NCI-H446 (cell line): ENCODE measurements at regions not wholly inside any gene's neighbourhood (a gene's known extent, or its start where the extent isn't known, plus 50 kb on each side); places are given as distances from the start of the nearest gene placed in this dataset.

Experiments used
- DNase-seq, 2 experiments: peaks; one replicate each; lab custom pipeline; 2025; lab: John Stamatoyannopoulos, UW

DNA sequence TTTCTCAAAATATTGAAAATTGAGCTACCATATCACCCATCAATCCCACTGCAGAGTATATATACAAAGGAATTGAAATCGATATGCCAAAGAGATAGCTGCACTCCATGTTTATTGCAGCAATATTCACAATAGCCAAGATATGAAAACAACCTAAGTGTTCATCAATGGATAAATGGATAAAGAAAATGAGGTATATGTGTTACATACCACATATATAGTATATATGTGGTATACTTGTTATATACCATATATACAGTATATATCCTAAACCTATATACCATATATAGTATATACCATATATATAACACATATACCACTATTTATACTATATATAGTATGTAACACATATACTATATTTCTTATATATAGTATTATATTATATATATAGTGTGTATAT lies 313.3 kb downstream of the ZNF608 start:
- no peak for DNase-seq

DNA sequence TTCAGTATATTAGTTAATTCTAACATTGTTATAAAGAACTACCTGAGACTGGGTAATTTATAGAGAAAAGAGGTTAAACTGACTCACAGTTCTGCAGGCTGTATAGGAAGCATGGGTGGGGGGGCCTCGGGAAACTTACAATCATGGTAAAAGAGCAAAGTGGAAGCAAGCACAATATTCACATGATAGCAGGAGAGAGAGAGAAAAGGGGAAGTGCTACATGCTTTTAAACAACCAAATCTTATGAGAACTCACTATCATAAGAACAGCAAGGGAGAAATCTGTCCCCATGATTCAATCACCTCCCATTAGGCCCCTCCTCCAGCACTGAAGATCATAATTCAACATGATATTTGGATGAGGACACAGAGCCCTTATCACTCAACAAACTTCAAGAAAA lies 324.9 kb downstream of the ZNF608 start:
- no peak for DNase-seq

DNA sequence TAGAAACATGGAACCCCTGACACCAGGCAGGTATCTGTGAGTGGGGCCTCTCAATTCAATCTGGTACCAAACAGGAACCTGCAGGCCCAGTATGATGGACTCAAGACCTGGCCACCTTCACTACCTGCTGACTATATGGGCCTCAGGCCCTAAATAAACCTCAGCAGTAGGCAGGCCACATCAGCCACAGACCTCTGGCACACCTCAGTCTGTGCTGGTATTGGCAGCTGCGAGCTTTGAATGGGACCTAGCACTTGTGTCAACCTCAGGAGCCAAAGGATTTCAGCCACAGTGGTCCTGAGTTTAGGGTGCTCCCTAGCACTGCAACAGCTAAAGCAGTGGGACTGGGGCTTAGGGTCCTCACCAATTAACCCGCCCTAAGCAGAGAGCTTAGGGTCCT lies 325.5 kb downstream of the ZNF608 start:
- no peak for DNase-seq

DNA sequence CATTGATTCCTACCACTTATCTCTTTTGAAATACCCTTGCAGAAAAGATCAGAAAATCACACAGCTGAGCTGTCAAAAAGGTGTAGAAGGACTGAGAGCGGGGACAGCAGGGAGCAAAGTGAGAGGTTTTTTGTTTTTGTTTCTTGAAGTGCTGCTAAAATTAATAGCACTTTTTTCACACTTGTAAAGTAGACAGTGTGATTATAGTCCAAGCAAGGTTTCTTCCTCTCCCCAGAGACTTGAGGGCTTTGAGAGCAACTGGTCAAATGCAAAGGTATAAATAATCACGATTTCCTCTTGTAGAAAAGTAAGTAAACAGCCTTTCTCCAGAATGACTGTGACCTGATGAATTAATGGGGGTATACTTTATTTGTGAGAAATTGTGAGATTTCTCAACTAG lies 326.9 kb downstream of the ZNF608 start:
- DNase-seq: no peak

DNA sequence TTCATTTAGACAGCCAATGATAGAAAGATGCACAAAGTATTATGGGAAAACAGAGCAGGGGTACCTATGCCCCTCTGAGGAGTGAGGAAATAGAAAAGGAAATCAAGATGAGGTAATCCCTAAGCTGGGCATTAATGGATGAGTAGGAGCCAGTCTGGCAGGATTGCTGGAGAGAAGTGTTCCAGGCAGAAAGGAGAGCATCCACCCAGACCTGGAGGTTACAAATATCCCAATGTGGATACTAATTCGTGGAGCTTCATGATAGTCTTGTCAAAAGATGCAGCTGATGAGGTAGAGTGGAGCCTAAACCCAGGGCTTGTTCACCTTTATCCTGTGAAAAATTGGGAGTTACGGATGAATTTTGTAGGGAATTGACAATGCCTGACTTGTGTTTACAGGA lies 328.0 kb downstream of the ZNF608 start:
- DNase-seq: no peak

DNA sequence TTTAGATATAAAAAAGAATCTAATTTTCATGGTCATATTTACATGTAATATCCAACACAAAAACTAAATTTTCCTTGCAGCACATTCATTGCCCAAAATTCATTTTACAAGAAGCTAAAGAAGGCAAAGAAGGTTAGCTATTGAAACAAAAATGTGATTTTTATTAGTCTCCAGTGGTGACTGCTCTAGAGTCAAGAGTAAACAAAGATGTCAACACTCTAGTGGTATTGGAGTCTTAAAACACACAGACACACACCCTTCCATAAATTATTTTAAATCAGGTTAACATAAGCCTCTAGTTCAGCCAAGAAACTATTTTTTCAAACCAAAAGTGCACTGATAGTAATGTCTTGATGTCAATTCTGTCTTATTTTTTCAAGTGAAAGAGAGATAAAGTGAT lies 329.2 kb downstream of the ZNF608 start:
- no peak for DNase-seq

DNA sequence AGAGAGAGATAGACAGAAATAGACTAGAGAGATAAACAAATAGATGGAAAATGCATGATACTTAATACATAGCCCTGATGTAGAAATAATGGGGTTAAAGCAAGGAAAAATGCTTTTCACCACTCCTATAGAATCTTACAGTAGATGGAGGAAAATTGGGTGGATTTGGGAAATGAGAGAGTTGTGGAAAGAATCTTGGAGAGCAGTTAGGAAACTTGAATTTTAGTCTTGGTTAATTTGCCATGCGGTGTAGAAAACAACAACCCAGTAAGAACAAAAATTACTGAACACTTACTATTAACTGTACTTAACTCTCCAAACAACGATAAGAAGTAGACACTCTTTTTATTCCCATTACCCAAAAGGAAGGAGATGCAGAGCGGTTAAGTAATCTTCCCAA lies 329.8 kb downstream of the ZNF608 start:
- no peak for DNase-seq

DNA sequence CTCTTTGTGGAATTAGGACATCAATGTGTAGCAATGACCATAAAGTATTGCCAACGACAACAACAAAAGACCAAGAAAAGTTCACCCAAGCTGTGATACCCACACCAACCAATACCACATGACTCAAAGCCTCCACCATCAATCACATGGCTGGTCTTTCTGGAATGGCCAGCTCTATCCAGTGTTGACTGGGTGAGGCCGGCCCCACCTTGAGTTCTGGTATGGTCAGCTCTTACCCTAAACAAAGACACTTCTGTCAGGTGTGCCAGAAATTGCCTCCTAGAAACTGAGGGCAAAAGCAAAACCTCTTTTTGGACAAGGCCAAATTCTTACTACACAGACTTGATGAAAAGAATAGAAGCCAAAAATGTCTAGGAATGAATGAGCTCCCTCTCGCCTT lies 331.5 kb downstream of the ZNF608 start:
- no peak for DNase-seq

DNA sequence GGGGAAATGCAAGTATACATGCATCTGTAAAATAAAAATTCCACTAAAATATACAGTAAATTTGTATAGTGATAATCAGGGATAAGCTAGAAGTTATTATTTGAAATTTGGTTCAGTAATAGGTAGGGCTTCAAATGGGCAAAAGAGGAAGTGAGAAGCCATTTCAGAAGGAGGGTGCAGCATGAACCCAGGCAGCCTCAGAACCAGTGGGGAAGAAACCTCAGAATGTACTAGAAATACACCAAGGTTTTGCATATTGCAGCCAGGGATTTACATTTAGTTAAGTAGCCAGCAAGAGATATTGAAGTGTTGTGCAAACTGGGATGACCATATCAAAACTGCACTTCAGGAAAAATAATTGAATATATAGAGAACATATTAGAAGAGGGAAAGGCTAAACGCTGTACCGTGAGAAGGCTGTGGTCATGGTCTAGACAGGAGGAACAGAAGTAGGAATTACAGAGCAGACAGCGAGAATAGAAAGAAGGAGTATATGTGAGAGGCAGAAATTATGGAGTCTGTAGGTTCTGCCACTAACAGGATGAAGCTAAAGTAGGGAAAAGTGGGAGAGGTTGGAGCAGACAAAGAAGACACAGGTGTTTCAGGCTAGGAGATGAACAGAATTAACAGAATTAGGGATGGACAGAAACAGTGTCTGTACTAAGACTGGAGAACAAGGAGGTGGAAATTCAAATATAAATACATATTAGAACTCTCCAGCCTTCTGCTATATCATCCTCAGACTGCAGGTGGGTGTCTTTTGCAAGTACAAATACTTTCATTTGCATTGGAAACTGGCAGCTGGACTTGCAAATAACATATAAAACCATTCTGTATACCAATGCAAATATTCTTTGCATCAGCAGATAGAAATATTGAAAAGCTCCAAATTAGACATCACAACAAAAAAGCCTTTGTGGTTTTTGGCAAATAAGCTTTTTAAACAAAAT lies 335.6 kb downstream of the ZNF608 start:
- DNase-seq: no peak

DNA sequence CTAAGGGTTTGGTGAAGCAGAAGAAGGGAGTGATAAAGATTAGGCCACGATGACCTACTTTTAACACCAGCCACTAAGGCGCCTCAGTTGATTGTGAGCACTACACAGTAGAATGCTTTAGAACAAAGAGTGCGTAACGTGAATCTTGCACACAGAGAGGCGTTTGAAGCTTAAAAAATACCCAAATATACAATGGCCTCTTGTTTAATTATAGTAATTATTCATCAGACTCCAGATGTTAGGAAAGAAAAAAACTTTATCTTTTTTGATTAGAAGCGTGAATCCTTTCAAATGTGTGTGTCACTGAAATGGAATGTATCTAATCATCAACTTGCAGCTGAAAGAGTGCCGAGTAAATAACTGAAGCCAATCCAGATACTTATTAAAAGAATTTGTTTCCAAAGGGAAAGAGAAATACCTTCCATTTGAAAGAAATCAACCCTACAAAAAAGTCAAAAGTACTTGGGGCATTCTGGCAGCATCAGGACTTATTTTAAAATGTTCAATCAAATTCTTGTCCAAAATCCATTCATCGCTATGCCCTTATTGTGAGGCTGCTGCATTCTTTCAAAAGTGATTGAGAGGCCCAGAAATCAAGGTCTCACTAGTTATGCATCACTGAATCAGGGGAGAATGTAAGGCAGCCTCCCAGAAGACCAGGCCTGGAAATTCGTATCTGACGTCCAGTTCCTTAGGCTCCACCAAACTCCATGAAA lies 337.5 kb downstream of the ZNF608 start:
- DNase-seq: no peak

DNA sequence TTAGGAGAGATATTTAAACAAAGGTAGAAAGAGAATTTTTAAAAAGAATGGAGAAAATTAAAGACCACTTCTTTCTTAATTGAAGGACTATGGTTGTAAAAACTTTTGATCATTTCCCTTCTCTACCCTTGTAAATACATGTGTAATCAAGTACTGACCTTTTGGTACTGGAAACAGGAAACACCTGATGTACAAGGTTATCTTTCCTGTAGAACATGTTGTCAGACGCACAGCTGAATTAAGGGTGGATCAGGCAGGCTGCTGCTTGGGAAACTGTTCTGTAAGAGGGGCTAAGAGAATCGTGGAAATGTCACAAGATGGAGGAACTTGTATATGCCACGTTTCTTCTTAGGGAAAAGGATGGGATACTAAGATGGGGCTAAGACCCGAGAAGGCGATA lies 341.6 kb downstream of the ZNF608 start:
- DNase-seq: no peak

DNA sequence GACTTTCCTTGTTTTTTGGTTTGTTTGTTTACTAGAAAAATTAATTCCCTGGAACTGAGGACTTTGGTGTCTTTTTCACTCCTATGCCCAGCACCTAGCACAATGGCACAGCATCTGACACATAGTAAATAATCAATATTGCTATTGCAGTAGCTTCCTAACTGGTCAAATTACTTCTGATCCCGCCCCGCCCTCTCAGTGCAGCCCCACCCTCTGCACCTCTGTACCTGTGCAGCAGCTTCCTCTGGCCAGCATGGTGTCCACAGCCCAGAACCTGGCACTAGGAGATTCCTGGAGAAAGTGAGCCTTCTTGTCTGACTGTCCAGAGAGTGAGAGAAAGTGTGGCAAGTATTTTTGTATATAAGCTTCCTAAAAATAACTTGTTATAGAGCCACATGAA lies 343.2 kb downstream of the ZNF608 start:
- no peak for DNase-seq

DNA sequence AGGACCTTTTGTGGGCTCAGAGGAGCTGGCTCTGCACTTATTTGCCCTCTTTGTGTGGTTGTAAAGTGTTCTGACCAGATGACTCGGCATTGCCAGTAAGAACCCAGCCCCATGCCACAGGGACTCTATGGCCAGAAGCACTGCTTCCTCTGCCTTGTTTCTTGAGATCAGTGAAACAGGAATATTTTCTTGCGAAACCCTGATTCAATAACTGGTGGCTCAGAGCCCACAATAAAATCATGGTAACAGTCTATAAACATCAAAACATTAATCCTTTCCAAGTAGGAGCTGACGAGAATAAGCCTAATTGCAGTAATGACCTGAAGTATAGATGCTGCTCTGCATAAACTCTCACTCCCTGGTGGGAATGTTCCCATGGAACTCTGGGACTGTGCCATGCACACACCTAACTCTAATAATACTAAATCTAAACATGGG lies 344.3 kb downstream of the ZNF608 start:
- no peak for DNase-seq

DNA sequence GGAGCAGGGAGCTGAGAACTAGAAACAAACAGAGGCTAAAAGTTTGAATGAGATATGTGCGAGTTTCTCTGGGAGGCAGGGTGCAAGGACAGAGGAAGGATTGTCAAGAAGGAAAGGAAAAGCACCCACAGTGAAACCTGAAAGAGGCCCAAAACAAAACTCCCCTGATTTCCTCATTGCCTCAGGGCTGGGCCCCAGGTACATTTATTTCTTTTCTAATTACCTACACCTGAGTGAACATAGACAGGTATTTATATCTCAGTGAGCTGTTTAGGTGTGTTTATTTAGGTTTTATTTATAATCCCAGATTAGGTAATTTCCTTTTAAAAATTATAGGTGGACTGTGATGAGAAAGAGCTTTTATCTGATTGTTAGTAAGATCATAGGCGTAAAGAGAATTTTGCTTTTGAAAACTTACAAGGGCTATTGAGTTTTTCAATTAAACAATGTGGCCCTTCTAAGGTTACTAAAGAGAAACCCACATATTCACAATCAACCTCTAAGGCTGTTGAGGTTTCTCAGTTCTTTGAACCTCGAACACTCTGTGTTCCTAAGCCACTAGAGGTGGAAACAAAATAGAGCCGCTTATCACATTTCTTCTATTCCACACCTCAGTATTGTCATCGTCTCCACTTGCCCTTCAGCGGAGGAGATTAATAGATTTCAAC lies 344.8 kb downstream of the ZNF608 start:
- no peak for DNase-seq

DNA sequence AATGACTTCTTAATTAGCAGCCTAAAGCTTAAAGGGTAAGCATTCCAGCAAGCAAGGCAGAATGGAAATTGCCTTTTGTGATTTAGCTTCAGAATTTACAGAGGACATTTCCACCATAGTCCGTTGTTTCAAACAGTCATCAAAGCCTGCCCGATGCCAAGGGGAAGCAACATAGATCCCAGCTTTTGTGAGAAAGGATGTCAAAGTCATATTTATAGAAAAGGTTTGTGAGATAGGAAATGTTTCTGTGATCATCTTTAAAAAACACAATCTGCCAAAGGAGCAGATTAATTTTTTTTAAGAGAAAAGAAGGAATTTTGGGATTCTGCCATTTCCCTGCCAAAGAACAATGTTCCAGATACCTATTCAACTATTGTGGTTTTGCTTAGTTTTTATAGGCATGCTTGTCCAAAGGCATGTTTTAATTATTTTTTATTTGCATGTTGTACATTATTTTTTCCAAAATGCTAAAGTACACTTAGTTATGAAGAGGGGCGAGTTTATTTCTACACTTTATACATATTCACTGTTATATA lies 346.9 kb downstream of the ZNF608 start:
- no peak for DNase-seq

DNA sequence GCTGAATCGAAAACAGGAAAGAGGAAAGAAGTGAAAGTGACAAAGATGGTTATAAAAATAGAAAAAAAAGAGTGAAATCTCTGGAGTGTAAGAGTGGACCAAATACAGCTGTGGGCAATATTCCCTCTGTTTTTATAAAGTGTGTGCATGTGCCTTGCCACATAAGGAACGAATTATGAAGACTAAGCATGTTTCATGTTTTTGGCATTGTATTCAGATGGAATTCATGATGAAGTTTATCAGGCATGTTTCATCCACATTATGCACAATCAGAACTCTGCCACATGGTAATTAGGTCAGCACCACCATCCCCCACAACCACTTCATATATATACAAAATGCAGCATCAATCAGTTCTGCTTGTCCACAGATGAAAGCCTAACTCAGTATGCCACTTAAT lies 348.0 kb downstream of the ZNF608 start:
- DNase-seq: no peak

DNA sequence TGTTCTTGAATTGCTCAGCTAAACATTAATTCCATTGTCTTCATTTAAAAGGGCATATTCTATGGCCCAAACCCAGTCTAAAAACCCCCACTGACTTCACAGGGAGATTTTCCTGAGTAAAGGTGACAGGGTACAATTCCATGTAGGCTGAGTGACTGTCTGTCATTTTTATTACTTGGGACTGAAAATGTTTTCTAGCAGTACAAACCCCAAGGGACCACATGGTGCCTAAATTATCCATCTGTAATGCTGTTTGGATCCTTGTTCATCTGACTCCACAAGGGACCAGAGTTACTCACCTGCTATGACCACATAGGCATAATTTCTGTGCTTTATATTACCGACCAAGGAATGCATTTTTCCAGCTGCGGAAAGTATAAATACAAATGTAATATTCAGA lies 349.1 kb downstream of the ZNF608 start:
- no peak for DNase-seq

DNA sequence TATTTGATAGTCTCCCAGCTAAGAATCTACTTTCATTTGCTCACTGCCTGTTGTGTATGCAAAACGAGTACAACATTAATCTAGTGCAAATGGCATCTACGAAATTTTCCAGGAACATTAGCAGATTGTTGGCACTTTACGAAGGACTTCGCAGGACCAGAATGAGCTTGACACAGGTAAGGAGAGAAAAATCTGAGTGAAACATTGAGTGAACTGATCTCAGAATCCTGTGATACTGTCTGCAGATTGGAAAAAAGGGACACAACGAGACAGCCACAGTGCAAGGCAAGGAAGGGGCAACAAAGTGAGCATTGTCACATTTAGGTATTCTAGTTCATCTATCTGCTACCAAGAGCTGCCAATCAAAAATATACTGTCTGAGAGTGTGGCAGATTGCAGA lies 350.5 kb downstream of the ZNF608 start:
- no peak for DNase-seq

DNA sequence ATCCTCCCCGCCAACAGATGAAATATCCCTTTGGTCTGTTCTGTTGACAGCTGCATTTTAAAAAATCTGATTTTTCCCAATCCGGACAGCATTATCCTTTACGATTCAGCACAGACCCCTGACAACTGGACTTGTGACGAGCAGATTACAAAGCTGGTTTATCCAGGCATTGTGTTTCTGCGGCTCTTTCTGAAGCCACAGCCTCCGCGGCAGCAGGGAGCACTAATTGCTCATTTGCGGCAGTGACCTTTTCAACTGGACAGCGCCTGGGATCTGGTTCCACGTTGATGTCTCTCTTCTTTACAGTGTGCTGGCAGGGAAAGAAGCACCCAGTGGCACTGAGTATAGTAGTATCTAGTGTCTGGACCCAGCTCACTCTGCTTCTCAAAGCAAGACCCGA lies 351.2 kb downstream of the ZNF608 start:
- DNase-seq: no peak

DNA sequence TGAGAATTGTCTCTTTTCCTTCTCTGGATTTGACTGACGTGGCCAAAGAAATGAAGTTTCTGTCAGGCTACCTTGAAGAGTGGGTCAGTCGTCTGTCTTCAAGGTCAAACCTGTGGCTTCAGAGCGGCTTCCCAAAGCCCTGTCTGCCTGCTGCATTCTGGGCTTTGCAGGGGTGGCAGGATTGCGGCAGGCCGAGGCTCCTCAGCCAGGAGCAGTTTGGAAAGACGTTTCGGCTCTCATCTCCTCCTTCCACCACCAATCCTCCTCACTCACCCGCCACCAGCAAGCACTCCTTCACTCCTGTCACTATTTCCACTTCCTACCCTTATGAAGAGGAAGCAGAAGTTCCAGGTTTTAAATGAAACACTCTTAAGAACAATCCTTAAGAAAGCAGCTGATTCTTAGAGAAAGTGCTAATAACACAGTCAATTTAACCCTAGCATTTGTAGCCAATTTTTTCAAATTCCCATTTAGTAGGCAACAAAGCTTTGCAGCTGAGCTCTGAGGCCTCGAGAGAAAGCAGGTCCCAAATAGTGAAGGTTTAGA lies 351.7 kb downstream of the ZNF608 start:
- DNase-seq: no peak

DNA sequence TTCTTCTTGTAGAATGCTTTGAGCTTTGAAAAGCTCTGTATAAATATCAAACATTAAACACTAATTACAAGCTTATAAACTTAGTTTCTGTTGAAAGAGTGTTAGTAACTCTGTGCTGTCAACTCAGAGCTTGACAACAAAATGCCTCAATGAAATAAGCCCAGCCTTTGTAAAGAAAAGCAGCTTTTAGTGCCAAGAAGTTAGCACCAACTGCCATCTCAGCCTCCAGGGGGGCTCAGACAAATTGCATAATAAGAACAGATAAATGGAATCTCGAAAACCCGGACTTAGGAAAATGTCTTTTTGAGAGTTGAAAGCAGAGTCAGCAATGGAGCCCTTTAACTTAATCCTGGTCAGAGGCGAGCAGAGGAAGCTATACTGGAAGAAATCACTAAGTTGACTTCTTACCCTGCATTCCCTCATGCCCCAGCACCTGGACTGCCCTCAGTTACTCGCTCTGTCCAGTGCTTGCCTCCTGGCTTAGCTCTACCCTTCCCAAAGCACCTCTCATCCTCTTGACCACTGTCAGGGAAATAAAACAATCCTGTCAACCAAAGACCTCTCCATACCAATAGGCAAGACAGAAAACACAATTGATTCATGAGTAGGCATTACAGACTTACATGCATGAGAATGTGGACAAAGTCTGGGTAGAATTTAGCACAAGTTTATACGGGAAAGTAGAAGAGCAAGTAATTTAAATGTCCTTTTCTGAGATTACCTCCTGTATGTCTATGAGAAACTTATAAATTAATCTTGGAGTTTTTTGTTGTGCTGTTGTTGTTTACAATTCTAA lies 352.7 kb downstream of the ZNF608 start:
- no peak for DNase-seq
